Activated CD4-positive, alpha-beta memory T cell treated with anti-CD3 and anti-CD28 coated beads, Interleukin-2, amount 10 ng/mL, durations not matched to agents 7 days and 5 days (primary cell): ENCODE measurements at regions not wholly inside any gene's neighbourhood (a gene's known extent, or its start where the extent isn't known, plus 50 kb on each side); places are given as distances from the start of the nearest gene placed in this dataset.

Experiments
- CTCF ChIA-PET: fragments of 350-600 bp; sonication (Branson Sonifier 250); formaldehyde crosslinking; loops from one replicate; lab custom pipeline; 2021; ENCODE audit warnings: antibody characterized with exemption, inconsistent platforms; lab: Charles Lee
- POLR2A ChIA-PET: fragments of 350-600 bp; sonication (Branson Sonifier 250); formaldehyde crosslinking; loops from one replicate; lab custom pipeline; 2021; ENCODE audit warnings: antibody characterized with exemption; lab: Charles Lee
- DNase-seq: peaks from one replicate; pipeline ENCODE4 v3.0.0-alpha.2; 2020
- H3K27ac Mint-ChIP-seq: one replicate; pipeline ENCODE4 v1.8.0; 2021; ENCODE audit warnings: mild to moderate bottlenecking, mixed read lengths
- H3K27me3 Mint-ChIP-seq: one replicate; pipeline ENCODE4 v1.8.0; 2021; ENCODE audit warnings: mixed read lengths
- H3K36me3 Mint-ChIP-seq: one replicate; pipeline ENCODE4 v1.8.0; 2021; ENCODE audit warnings: low read depth, mixed read lengths
- H3K4me1 Mint-ChIP-seq: one replicate; pipeline ENCODE4 v1.8.0; 2021; ENCODE audit warnings: mixed read lengths
- H3K4me3 Mint-ChIP-seq: one replicate; pipeline ENCODE4 v1.8.0; 2021; ENCODE audit warnings: mild to moderate bottlenecking, mixed read lengths
- H3K9me3 Mint-ChIP-seq: one replicate; pipeline ENCODE4 v1.8.0; 2021; ENCODE audit warnings: mixed read lengths

- no peaks in the 10 kb centered on the region for H3K36me3 Mint-ChIP-seq
- H3K27ac Mint-ChIP-seq = no peak overlapping the region
- no peaks in the 10 kb centered on the region for H3K9me3 Mint-ChIP-seq
- no peak overlapping the region for H3K4me3 Mint-ChIP-seq
- ChIA-PET POLR2A (no interaction called here), CTCF (no interaction called here)
- H3K27me3 Mint-ChIP-seq = no peaks in the 10 kb centered on the region
- H3K4me1 Mint-ChIP-seq = no peaks in the 10 kb centered on the region
- DNase-seq = no peak
Observed at GRCh38 chr15:36483409-36483808, 96.0 kb upstream of the CDIN1 start.

- Mint-ChIP-seq H3K4me3 (no peak overlapping the region), H3K27me3 (no peaks in the 10 kb centered on the region), H3K27ac (no peak overlapping the region), H3K4me1 (no peaks in the 10 kb centered on the region), H3K36me3 (no peaks in the 10 kb centered on the region), H3K9me3 (no peaks in the 10 kb centered on the region)
- DNase-seq = no peak
- POLR2A ChIA-PET = no interaction called here
- CTCF ChIA-PET = interaction anchor here (0.6 kb wide), 1 partner anchor 746 kb away, joined by 4 read pairs; no protein-coding TSS in a partner anchor
Observed at GRCh38 chr15:36484038-36484778, 95.2 kb upstream of the CDIN1 start.

- no peaks in the 10 kb centered on the region for H3K27me3 Mint-ChIP-seq
- no peaks in the 10 kb centered on the region for H3K9me3 Mint-ChIP-seq
- H3K36me3 Mint-ChIP-seq = no peaks in the 10 kb centered on the region
- DNase-seq = no peak
- ChIA-PET POLR2A (no interaction called here), CTCF (no interaction called here)
- no peak overlapping the region for H3K4me3 Mint-ChIP-seq
- no peak overlapping the region for H3K27ac Mint-ChIP-seq
- H3K4me1 Mint-ChIP-seq = no peaks in the 10 kb centered on the region
Observed at GRCh38 chr15:36491912-36492311, 87.5 kb upstream of the CDIN1 start.

DNA sequence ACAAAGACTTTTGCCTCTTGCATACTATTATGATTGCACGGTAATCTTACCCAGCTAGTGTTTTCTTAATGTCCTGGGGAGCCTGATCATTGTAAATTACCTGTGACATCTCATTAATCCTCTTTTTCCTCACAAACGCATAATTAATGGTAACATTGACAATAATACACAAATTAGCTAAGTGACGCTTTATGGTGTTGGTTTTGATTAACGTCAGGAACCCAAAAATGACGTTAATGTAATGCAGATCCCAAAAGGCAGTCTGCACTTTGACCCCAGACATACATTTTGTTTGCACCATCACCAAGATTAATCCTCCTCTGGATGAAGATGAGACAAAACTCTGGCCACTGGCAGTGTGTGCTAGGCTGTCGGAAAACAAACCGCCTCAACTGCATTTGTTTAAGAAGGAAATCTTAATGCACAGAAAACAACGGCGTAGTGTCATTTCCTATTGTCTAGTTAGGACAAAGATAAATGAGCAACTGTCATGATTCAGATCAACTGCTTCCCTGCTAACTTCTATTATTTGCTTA, 83.9 kb upstream of the CDIN1 start:
- Mint-ChIP-seq H3K4me3 (no peak overlapping the region), H3K27ac (no peak overlapping the region), H3K4me1 (no peaks in the 10 kb centered on the region), H3K9me3 (no peaks in the 10 kb centered on the region), H3K27me3 (peaks cover 4% of the 10 kb centered on the region), H3K36me3 (no peaks in the 10 kb centered on the region)
- CTCF ChIA-PET = no interaction called here
- POLR2A ChIA-PET = no interaction called here
- DNase-seq = no peak

DNA sequence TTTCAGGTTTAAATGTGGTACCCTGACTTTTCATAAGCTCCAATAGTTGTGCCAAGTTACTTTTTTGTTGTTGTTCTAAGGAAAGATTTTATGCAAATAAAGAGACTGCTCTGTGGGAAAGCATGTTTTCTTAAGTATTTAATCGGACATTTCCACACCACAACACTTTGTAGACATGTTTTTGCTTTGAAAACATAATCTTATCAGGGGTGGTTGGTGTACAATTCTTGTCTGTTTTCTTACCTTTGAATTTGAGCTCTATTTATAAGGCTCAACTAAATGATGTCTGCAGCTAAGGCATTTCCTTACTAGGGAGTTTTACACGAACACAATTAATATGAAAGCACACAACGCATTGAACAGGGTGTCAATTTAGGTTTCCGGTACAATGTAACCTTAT, 81.5 kb upstream of the CDIN1 start:
- ChIA-PET POLR2A (no interaction called here), CTCF (interaction anchor here (0.7 kb wide), 1 partner anchor 151 kb away, joined by 3 read pairs; no protein-coding TSS in a partner anchor)
- H3K4me3 Mint-ChIP-seq = no peak overlapping the region
- H3K9me3 Mint-ChIP-seq = no peaks in the 10 kb centered on the region
- no peaks in the 10 kb centered on the region for H3K4me1 Mint-ChIP-seq
- DNase-seq = no peak
- peaks cover 12% of the 10 kb centered on the region for H3K27me3 Mint-ChIP-seq
- no peak overlapping the region for H3K27ac Mint-ChIP-seq
- no peaks in the 10 kb centered on the region for H3K36me3 Mint-ChIP-seq

DNA sequence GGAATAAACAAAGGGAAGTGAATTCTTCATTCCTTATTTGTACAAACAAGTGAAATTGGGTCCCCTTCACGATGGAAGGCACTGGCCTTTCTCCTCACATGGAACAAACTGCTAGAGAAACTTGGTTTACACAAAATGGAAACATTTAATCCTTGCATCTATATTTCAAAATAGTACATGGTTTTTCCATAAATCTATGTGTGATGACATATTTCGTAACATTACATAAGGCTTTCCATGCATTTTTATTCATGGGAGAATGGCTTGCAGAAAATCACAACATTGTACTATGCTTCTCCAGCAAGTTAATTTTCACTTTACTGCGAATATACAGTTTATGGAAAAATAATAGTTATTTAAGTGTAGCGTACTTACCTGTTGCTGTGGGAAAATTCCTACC, 81.0 kb upstream of the CDIN1 start:
- POLR2A ChIA-PET = no interaction called here
- Mint-ChIP-seq H3K27me3 (peaks cover 13% of the 10 kb centered on the region), H3K27ac (no peak overlapping the region), H3K4me1 (no peaks in the 10 kb centered on the region), H3K9me3 (no peaks in the 10 kb centered on the region), H3K4me3 (no peak overlapping the region), H3K36me3 (no peaks in the 10 kb centered on the region)
- DNase-seq = no peak
- CTCF ChIA-PET = no interaction called here

DNA sequence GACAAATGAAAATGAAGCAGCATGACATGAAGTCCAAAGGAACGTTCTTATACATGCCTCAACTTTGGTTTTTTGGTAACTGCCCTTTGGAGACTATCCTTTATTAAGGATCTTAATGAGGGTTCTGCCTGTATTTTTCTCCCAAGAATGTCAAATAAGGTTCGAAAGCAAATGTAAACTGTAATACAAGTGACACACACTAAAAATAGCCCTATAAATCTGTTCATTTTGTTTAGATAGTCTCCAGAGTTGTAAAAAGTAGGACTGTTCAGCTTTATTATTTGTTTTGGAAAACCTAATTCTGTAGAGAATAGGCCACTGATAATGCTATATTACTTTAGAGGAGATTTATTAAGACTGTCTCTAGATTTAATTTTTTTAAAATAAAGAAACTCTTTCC, 80.5 kb upstream of the CDIN1 start:
- Mint-ChIP-seq H3K4me3 (no peak overlapping the region), H3K27me3 (peaks cover 13% of the 10 kb centered on the region), H3K4me1 (no peaks in the 10 kb centered on the region), H3K9me3 (no peaks in the 10 kb centered on the region), H3K36me3 (no peaks in the 10 kb centered on the region), H3K27ac (no peak overlapping the region)
- DNase-seq = no peak
- ChIA-PET POLR2A (no interaction called here), CTCF (no interaction called here)

- POLR2A ChIA-PET = no interaction called here
- CTCF ChIA-PET = no interaction called here
- peaks cover 13% of the 10 kb centered on the region for H3K27me3 Mint-ChIP-seq
Observed at GRCh38 chr15:36499412-36500389, 79.7 kb upstream of the CDIN1 start.

DNA sequence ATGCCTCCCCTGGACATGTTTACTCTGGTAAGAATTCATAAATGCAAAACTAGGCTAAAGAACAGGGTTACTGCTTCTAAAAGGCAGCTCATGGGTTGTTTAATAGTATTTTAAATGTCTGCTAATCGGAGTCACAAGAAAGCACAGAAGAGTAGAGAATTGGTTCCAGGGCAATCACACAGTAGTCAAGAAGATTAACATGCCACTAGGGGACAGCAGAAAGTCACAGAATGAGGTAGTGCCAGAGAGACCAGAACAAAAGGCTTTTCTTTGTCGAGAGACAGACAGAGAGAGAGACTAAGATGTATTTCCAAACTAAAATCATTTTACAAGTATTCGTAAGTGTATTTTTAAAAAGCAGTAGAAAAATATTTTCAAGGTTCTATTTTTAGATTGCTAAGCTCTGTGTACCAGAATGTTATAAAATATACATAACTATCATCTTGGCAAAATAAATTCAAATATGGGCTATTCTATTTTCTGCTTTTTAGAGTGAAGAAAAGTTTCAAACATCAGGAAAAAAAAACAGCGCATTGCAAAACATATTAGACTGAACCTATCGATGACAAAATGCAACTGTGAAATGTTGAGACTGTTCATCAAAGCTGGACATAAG, 78.3 kb upstream of the CDIN1 start:
- CTCF ChIA-PET = interaction anchor here (1.0 kb wide), 1 partner anchor 8 kb away, joined by 3 read pairs; no protein-coding TSS in a partner anchor
- no peak for DNase-seq
- no peaks in the 10 kb centered on the region for H3K4me1 Mint-ChIP-seq

More at GRCh38 chr15:36499412-36500389, 79.7 kb upstream of the CDIN1 start:
- no peak for DNase-seq
- no peak overlapping the region for H3K4me3 Mint-ChIP-seq
- H3K27ac Mint-ChIP-seq = no peak overlapping the region
- no peaks in the 10 kb centered on the region for H3K9me3 Mint-ChIP-seq
- H3K4me1 Mint-ChIP-seq = no peaks in the 10 kb centered on the region
- H3K36me3 Mint-ChIP-seq = no peaks in the 10 kb centered on the region

GRCh38 chr15:36502509-36502908, 76.9 kb upstream of the CDIN1 start:
- no peak overlapping the region for H3K4me3 Mint-ChIP-seq
- H3K27me3 Mint-ChIP-seq = peaks cover 14% of the 10 kb centered on the region
- ChIA-PET POLR2A (no interaction called here), CTCF (no interaction called here)
- H3K36me3 Mint-ChIP-seq = no peaks in the 10 kb centered on the region
- DNase-seq = no peak
- H3K9me3 Mint-ChIP-seq = no peaks in the 10 kb centered on the region
- H3K27ac Mint-ChIP-seq = no peak overlapping the region
- no peaks in the 10 kb centered on the region for H3K4me1 Mint-ChIP-seq

More for the DNA sequence above, 78.3 kb upstream of the CDIN1 start:
- Mint-ChIP-seq H3K4me3 (no peak overlapping the region), H3K9me3 (no peaks in the 10 kb centered on the region), H3K36me3 (no peaks in the 10 kb centered on the region), H3K27ac (no peak overlapping the region), H3K27me3 (peaks cover 14% of the 10 kb centered on the region)
- POLR2A ChIA-PET = no interaction called here

DNA sequence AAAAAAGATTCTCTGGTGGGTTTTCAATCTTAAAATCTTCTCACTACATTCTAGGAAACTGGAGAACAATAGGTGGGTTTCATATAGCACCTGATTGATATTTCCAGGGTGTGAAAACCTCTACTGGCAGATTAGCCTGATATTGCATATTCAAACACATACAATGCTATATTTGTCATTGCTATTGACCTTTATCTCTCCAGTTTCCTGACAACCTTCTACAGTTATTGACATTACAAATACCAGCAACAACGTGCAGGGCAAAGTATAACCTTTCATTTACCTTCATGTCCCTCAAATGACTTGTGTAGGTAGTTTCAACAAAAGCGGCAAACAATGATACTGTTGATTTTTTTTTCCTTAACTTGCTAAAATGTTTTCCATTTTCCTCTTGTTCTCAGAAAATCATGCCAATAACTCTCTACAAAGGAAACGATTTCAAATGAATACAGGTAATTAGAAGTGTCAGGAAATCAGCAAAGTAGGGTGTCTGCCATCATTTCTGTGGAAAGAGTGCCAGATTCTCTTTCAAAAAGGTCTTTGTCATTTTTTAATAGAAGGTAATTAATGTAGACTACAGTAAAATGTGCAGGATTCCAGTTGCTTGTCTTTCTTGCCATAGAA, 72.6 kb upstream of the CDIN1 start:
- Mint-ChIP-seq H3K4me3 (no peak overlapping the region), H3K4me1 (no peaks in the 10 kb centered on the region), H3K36me3 (no peaks in the 10 kb centered on the region), H3K27ac (no peak overlapping the region), H3K9me3 (no peaks in the 10 kb centered on the region), H3K27me3 (peaks cover 9% of the 10 kb centered on the region)
- ChIA-PET CTCF (no interaction called here), POLR2A (no interaction called here)
- DNase-seq = no peak

DNA sequence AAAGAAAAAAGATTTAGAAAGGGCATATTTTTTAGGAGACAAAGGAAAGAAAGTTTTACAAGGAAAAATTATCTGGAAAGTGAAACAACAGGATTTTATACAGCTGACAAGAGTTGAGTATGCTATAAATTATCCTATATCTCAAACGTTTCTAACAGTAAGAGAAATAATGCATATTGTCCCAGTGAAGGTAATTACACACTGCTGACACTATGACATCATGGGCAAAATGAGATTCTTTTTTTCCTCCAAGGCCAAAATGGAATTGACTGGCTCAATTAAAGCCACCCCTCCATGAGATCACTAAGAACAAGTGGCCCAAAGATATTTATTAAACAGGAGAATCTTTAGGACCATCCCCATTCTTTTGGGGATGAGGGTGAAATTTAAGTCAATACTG, 72.0 kb upstream of the CDIN1 start:
- Mint-ChIP-seq H3K4me3 (no peak overlapping the region), H3K27ac (no peak overlapping the region), H3K4me1 (no peaks in the 10 kb centered on the region), H3K36me3 (no peaks in the 10 kb centered on the region), H3K27me3 (peaks cover 9% of the 10 kb centered on the region), H3K9me3 (no peaks in the 10 kb centered on the region)
- DNase-seq = no peak
- CTCF ChIA-PET = no interaction called here
- POLR2A ChIA-PET = no interaction called here
